ENCODE measurements at regions not wholly inside any gene's neighbourhood (a gene's known extent, or its start where the extent isn't known, plus 50 kb on each side); places are given as distances from the start of the nearest gene placed in this dataset.

DNA sequence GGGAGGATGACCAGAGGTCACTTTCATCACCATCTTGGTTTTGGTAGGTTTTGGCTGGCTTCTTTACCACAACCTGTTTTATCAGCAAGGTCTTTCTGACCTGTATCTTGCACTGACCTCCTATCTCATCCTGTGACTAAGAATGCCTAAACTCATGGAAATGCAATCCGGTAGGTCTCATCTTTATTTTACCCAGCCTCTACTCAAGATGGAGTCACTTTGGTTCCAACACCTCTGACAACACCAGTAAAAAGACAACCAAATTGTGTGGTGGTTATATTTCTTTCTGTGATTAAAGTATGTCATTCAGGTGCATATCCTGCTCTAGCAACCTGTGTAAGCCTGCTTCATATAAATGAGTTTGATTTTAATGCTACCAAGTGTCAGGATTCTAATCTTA is 636.7 kb downstream of the PCDH7 start:
- no peak for TF ChIP-seq CTCF (IDR thresholded peaks at IDR 0.05; ENCODE audit: control extremely low read depth, extremely low read depth, low read depth, missing control alignments)
- DNase-seq (ENCODE audit: extremely low spot score), result no peak
- ChIA-PET POLR2A (no interaction called here), CTCF (no interaction called here)

DNA sequence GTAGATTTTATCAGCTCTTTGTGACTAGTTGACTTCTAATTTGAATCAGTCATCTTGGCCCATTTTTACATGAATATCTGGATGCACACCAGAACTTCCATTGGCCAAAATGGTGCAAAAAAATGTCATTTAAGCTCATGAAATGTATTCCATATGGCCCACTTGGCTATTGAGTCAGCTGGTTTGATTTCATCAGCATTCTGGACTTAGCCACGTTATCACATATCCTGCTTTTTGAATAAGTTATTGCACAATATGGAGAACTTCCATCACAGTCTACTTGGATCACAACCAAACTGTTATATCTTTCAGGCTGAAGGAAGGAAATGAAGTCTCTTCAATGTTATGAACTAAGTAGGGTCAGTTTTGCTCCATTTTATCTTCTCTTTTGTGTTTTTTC is 640.6 kb downstream of the PCDH7 start:
- TF ChIP-seq CTCF (IDR thresholded peaks at IDR 0.05; ENCODE audit: control extremely low read depth, extremely low read depth, low read depth, missing control alignments), result no peak
- ChIA-PET POLR2A (no interaction called here), CTCF (interaction anchor here (1.6 kb wide), 1 partner anchor 9 kb away, joined by 7 read pairs; no protein-coding TSS in a partner anchor)
- DNase-seq (ENCODE audit: extremely low spot score), result no peak

- ChIA-PET CTCF (no interaction called here), POLR2A (no interaction called here)
- no peak for TF ChIP-seq CTCF (IDR thresholded peaks at IDR 0.05; ENCODE audit: control extremely low read depth, extremely low read depth, low read depth, missing control alignments)
- DNase-seq (ENCODE audit: extremely low spot score), result no peak
Observed at GRCh38 chr4:31362756-31363155, 642.6 kb downstream of the PCDH7 start.

DNA sequence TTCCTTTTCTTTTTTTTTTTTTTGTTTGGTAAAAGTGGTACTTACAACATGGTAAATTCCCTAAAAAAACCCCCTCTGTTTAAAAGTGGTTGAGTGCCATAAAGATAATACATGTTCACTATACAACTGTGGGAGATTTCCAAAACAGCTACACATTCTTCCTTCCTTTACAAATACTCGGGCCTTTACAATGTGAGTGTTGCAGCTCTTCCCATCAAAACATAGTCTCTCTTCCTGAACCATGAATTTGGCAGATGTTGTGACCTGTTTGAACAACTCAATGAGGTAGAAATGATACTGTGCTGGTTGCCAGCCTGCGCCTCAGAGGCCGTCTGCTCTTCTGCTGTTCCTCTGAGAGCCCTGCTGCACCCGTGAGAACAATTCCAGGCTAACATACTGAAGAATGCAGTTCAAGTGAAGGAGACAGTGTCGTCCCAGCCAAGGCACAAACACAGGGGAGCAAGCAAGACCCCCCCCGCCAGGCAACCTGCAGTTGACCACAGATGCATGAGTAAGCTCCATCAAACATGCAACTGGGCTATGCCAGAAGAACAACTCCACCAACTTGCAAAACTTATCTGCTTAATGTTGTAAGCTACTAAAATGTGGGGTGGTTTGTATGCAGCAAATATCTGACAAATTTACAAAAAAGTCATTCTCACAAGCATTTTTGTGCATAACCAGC is 645.0 kb downstream of the PCDH7 start:
- CTCF ChIA-PET, result interaction anchor here (0.9 to 1.7 kb wide), 2 partner anchors 16 to 309 kb away, joined by 3 read pairs; no protein-coding TSS in a partner anchor
- no peak for DNase-seq (ENCODE audit: extremely low spot score)
- POLR2A ChIA-PET, result no interaction called here
- TF ChIP-seq CTCF (IDR thresholded peaks at IDR 0.05; ENCODE audit: control extremely low read depth, extremely low read depth, low read depth, missing control alignments), result no peak

DNA sequence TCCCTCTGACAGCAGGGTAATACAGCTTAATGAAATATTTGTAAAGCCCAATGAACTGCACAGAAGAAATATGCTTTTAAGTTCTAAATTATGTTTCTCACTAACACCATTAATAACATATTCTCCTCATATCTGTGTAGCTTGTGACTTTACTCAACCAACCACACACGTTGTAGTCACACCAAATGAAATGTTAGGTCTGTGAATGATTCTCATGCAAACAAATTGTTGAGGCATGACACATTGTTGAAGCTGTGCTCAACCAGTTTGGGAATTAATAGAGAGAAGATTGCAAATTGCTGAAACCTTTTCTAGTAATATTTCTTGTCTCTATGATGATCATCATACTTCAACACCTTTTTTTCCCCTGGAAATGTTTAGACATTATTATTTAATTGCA is 645.9 kb downstream of the PCDH7 start:
- DNase-seq (ENCODE audit: extremely low spot score), result no peak
- POLR2A ChIA-PET, result no interaction called here
- CTCF ChIA-PET, result interaction anchor here (1.7 kb wide), 1 partner anchor 15 kb away, joined by 3 read pairs; no protein-coding TSS in a partner anchor

GRCh38 chr4:31370866-31371465 is 650.8 kb downstream of the PCDH7 start:
- ChIA-PET CTCF (interaction anchor here (0.7 to 2.5 kb wide), 2 partner anchors 10 to 15 kb away, joined by 3 to 7 read pairs; no protein-coding TSS in a partner anchor), POLR2A (no interaction called here)
- peak; percentile 74 for TF ChIP-seq CTCF (IDR thresholded peaks at IDR 0.05; ENCODE audit: control extremely low read depth, extremely low read depth, low read depth, missing control alignments)
- DNase-seq (ENCODE audit: extremely low spot score), result peak; percentile 32

More for the DNA sequence above, 645.9 kb downstream of the PCDH7 start:
- no peak for TF ChIP-seq CTCF (IDR thresholded peaks at IDR 0.05; ENCODE audit: control extremely low read depth, extremely low read depth, low read depth, missing control alignments)
